Mononuclear cell (primary cell): ENCODE measurements at regions not wholly inside any gene's neighbourhood (a gene's known extent, or its start where the extent isn't known, plus 50 kb on each side); places are given as distances from the start of the nearest gene placed in this dataset.

Experiments
- H3K27me3 ChIP-seq: 2 replicates; pipeline ENCODE4 v1.6.0; 2011; ENCODE audit warnings: low read length, control low read depth; ENCODE audit not compliant: insufficient read depth
- H3K4me1 ChIP-seq: 2 replicates; pipeline ENCODE4 v1.5.1; 2011; ENCODE audit warnings: mild to moderate bottlenecking, low read length, control low read depth; ENCODE audit not compliant: insufficient read depth
- H3K4me3 ChIP-seq: 2 replicates; pipeline ENCODE4 v1.5.1; 2011; ENCODE audit warnings: mild to moderate bottlenecking, low read length, moderate library complexity
- H3K9me3 ChIP-seq: 2 replicates; pipeline ENCODE4 v1.5.1; 2011; ENCODE audit warnings: low read depth, mild to moderate bottlenecking, control low read depth, low read length

DNA sequence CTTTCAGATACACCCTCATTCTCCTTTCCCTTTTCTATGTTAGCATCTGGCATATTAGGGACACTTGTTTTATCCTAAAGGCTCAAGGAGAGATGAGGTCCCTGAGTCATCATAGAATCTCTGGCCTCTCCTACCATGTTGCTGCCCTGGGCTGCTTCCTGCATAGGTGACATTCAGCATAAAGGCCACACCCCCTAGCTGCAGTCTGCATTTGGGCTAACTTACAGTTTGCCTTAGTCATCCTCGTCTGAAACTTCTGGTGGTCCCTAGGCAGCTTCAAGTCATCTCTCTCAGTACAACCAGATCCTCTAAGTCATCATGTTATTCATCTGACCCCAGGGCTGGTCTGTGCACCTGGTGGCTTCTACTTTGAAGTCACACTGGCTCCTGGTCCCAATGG is 982.7 kb upstream of the NR2F2 start:
- H3K4me3 ChIP-seq = no peak overlapping the region

DNA sequence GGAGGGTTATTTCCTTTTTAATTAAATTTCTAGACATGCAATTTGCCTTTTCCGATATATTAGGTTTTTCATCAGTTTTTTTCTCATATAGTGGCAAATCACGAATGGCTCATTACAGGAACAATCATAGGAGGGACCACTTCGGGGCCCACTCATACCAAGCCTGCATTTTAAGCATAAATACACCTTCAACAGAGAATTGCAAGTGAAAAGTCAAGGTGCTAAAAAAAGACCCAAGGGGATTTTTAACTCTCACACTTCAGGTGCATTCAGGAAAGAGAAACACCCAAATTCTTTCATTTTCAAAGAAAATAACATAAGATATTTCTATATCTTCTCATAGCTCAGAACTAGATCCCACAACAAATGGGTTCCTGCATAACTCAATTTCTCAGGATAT is 979.6 kb upstream of the NR2F2 start:
- Histone ChIP-seq H3K4me3 (no peak overlapping the region), H3K9me3 (no peaks in the 10 kb centered on the region), H3K27me3 (no peaks in the 10 kb centered on the region), H3K4me1 (no peaks in the 10 kb centered on the region)

More for the DNA sequence above, 982.7 kb upstream of the NR2F2 start:
- Histone ChIP-seq H3K4me1 (no peaks in the 10 kb centered on the region), H3K9me3 (no peaks in the 10 kb centered on the region), H3K27me3 (no peaks in the 10 kb centered on the region)

GRCh38 chr15:95352631-95353187 is 977.8 kb upstream of the NR2F2 start:
- H3K4me1 ChIP-seq = no peaks in the 10 kb centered on the region
- no peaks in the 10 kb centered on the region for H3K9me3 ChIP-seq
- H3K4me3 ChIP-seq = no peak overlapping the region
- H3K27me3 ChIP-seq = no peaks in the 10 kb centered on the region

GRCh38 chr15:95353512-95353911 is 977.0 kb upstream of the NR2F2 start:
- Histone ChIP-seq H3K9me3 (no peaks in the 10 kb centered on the region), H3K4me1 (no peaks in the 10 kb centered on the region), H3K4me3 (no peak overlapping the region), H3K27me3 (no peaks in the 10 kb centered on the region)

- H3K4me3 ChIP-seq = no peak overlapping the region
- no peaks in the 10 kb centered on the region for H3K4me1 ChIP-seq
- no peaks in the 10 kb centered on the region for H3K27me3 ChIP-seq
- H3K9me3 ChIP-seq = peaks cover 8% of the 10 kb centered on the region
These were observed 970.5 kb upstream of the NR2F2 start for GRCh38 chr15:95359966-95360365.

DNA sequence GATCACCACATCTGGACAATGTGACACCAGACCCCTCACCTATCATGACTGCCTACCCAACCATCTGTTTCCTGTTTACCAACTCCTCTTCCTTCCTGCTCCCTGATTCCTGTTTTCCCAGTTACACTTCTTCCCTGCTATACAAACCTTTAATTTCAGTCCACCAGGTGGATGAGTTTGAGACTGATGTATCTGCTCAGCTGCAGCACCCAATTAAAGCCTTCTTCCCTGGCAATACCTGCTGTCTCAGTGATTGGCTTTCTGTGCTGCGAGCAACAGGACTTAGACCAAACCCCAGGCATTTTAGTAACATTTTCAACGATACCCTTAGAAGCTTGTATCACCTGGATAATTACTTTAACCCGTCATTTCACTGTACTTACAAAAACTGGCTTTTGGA is 968.2 kb upstream of the NR2F2 start:
- Histone ChIP-seq H3K27me3 (no peaks in the 10 kb centered on the region), H3K4me1 (no peaks in the 10 kb centered on the region), H3K4me3 (no peak overlapping the region), H3K9me3 (peaks cover 8% of the 10 kb centered on the region)

GRCh38 chr15:95363646-95364045 is 966.9 kb upstream of the NR2F2 start:
- Histone ChIP-seq H3K27me3 (no peaks in the 10 kb centered on the region), H3K4me1 (no peaks in the 10 kb centered on the region), H3K9me3 (peaks cover 8% of the 10 kb centered on the region), H3K4me3 (no peak overlapping the region)

DNA sequence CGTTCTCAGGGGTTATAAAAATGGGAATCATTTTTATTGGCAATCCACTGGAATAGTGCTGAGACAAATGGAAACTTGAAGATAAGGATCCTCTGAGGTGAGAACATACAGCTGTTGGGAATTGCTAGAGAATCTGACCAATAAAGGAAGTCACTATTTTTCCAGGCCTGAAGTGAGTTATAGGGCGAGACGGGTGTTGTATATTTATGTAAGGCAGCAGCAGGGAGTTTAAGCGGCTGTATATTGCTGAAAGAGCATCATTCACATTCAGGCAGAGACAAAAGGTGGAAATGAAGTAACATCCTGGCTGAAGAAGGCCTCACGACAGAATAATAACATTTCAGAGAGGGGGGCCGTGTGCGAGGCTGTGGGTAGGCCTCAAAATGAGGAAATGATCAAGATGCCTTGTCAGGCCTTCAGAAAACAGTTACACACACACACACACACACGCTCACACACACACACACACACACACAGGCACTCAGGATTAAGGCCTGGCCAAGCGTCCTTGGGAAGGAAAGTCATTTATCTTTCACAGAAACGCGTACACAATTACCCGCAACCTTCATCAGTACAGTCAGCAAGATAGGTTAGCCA is 964.9 kb upstream of the NR2F2 start:
- H3K27me3 ChIP-seq = no peaks in the 10 kb centered on the region
- no peak overlapping the region for H3K4me3 ChIP-seq
- H3K9me3 ChIP-seq = peaks cover 8% of the 10 kb centered on the region
- no peaks in the 10 kb centered on the region for H3K4me1 ChIP-seq

- Histone ChIP-seq H3K9me3 (no peaks in the 10 kb centered on the region), H3K4me3 (no peak overlapping the region), H3K27me3 (no peaks in the 10 kb centered on the region), H3K4me1 (no peaks in the 10 kb centered on the region)
These were observed 962.3 kb upstream of the NR2F2 start for GRCh38 chr15:95368191-95368590.

- no peaks in the 10 kb centered on the region for H3K9me3 ChIP-seq
- H3K27me3 ChIP-seq = no peaks in the 10 kb centered on the region
- H3K4me1 ChIP-seq = no peaks in the 10 kb centered on the region
- no peak overlapping the region for H3K4me3 ChIP-seq
These were observed 961.5 kb upstream of the NR2F2 start for GRCh38 chr15:95368755-95369601.

GRCh38 chr15:95370291-95370690 is 960.2 kb upstream of the NR2F2 start:
- Histone ChIP-seq H3K4me1 (no peaks in the 10 kb centered on the region), H3K9me3 (no peaks in the 10 kb centered on the region), H3K27me3 (no peaks in the 10 kb centered on the region), H3K4me3 (no peak overlapping the region)

DNA sequence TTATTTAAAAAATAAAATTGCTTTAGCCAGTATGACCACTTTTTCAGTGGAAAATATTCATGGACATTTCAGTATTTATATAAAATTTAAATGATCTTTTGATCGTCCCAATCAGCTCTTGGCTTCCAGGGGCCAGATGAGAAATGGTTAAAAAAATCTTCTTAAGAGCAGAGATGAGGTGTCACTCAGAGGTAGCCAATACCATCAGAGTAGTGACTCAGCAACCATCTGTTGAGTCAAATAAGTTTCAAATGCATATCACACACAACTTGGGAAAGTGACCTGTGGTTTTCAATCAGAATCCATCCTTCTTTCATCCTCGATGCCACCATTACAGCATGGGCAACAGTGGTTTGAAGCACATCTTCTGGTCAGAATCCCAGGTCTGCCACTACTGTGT is 958.8 kb upstream of the NR2F2 start:
- Histone ChIP-seq H3K27me3 (no peaks in the 10 kb centered on the region), H3K9me3 (no peaks in the 10 kb centered on the region), H3K4me3 (no peak overlapping the region), H3K4me1 (no peaks in the 10 kb centered on the region)

DNA sequence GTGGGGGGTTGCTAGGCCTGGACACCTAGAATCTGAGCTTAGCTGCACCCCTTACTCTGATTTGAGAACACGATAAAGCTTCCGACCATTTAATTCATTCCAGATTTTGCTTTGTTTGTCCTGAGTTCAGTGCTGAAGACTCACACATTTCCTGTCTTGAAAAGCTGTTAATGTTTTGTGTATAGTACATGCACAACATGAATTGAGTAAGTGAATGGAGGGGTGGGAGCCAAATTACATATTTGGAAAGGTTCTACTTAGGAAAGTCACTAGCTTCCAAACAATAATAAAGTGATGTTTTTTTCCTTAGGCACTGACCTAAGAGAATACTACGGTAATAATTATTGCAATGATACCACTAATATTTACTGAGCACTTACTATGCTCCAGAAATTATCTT is 955.2 kb upstream of the NR2F2 start:
- Histone ChIP-seq H3K4me1 (no peaks in the 10 kb centered on the region), H3K4me3 (no peak overlapping the region), H3K9me3 (no peaks in the 10 kb centered on the region), H3K27me3 (no peaks in the 10 kb centered on the region)

DNA sequence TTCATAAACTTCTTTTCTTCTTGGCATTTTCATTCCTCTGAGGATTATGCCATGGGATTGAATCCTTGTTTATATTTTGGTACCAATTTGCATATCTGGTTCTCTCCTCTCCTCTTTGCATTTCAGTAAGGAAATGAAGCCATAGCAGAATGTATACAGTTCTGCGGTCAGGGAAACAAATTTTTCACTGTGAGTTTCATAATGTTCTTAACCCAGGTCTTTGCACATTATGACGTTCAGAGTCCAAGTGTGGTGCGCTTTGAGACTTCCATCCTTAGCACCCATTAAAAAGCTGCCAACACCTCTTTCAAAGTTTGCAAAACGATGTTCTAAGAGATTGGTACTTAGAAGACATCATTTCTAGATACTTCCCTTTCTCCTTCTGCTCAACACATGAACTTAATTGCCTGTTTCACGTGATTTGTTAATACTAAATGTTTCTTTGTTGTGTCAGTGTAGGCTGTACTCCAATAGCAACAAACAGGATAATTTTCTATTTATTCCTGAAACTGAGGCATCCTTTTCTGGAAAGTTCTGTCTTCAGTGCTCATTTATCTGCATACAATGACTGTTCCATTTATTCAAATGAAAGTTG is 953.1 kb upstream of the NR2F2 start:
- no peak overlapping the region for H3K4me3 ChIP-seq
- H3K9me3 ChIP-seq = no peaks in the 10 kb centered on the region
- H3K4me1 ChIP-seq = no peaks in the 10 kb centered on the region
- H3K27me3 ChIP-seq = no peaks in the 10 kb centered on the region
